Activated CD4-positive, alpha-beta T cell treated with anti-CD3 and anti-CD28 coated beads, Interleukin-2, amount 10 ng/mL, durations not matched to agents 7 days and 5 days (primary cell): ENCODE measurements at regions not wholly inside any gene's neighbourhood (a gene's known extent, or its start where the extent isn't known, plus 50 kb on each side); places are given as distances from the start of the nearest gene placed in this dataset.

ENCODE experiments used
- CTCF ChIA-PET: fragments of 350-600 bp; sonication (Branson Sonifier 250); formaldehyde crosslinking; loops from one replicate; lab custom pipeline; 2021; ENCODE audit warnings: antibody characterized with exemption; lab: Charles Lee
- POLR2A ChIA-PET: fragments of 350-600 bp; sonication (Branson Sonifier 250); formaldehyde crosslinking; loops from one replicate; lab custom pipeline; 2021; ENCODE audit warnings: antibody characterized with exemption; lab: Charles Lee
- DNase-seq: peaks from one replicate; pipeline ENCODE4 v3.0.0-alpha.2; 2020
- H3K27ac Mint-ChIP-seq: one replicate; pipeline ENCODE4 v1.8.0; 2021; ENCODE audit warnings: mild to moderate bottlenecking, moderate library complexity, mixed read lengths
- H3K27me3 Mint-ChIP-seq: one replicate; pipeline ENCODE4 v1.8.0; 2021; ENCODE audit warnings: mixed read lengths
- H3K36me3 Mint-ChIP-seq: one replicate; pipeline ENCODE4 v1.8.0; 2021; ENCODE audit warnings: low read depth, mixed read lengths
- H3K4me1 Mint-ChIP-seq: one replicate; pipeline ENCODE4 v1.8.0; 2021; ENCODE audit warnings: mixed read lengths
- H3K4me3 Mint-ChIP-seq: one replicate; pipeline ENCODE4 v1.8.0; 2021; ENCODE audit warnings: mild to moderate bottlenecking, moderate library complexity, mixed read lengths
- H3K9me3 Mint-ChIP-seq: one replicate; pipeline ENCODE4 v1.8.0; 2021; ENCODE audit warnings: mixed read lengths

- H3K4me1 Mint-ChIP-seq: no peaks in the 10 kb centered on the region
- no peaks in the 10 kb centered on the region for H3K27me3 Mint-ChIP-seq
- no peaks in the 10 kb centered on the region for H3K36me3 Mint-ChIP-seq
- POLR2A ChIA-PET: no interaction called here
- no peaks in the 10 kb centered on the region for H3K9me3 Mint-ChIP-seq
- DNase-seq: no peak
- CTCF ChIA-PET: no interaction called here
- H3K4me3 Mint-ChIP-seq: no peak overlapping the region
- H3K27ac Mint-ChIP-seq: no peak overlapping the region
These were observed 292.0 kb upstream of the ZNF608 start for GRCh38 chr5:125038477-125038876.

GRCh38 chr5:125041798-125042197, 295.4 kb upstream of the ZNF608 start:
- Mint-ChIP-seq H3K4me3 (no peak overlapping the region), H3K36me3 (no peaks in the 10 kb centered on the region), H3K27me3 (no peaks in the 10 kb centered on the region), H3K9me3 (no peaks in the 10 kb centered on the region), H3K4me1 (no peaks in the 10 kb centered on the region), H3K27ac (no peak overlapping the region)
- ChIA-PET POLR2A (no interaction called here), CTCF (no interaction called here)
- DNase-seq: no peak

- no peaks in the 10 kb centered on the region for H3K4me1 Mint-ChIP-seq
These were observed 295.9 kb upstream of the ZNF608 start for GRCh38 chr5:125042261-125042890.

GRCh38 chr5:125043781-125044391, 297.4 kb upstream of the ZNF608 start:
- Mint-ChIP-seq H3K9me3 (no peaks in the 10 kb centered on the region), H3K4me1 (no peaks in the 10 kb centered on the region), H3K4me3 (no peak overlapping the region), H3K27ac (no peak overlapping the region), H3K36me3 (no peaks in the 10 kb centered on the region), H3K27me3 (no peaks in the 10 kb centered on the region)
- ChIA-PET CTCF (no interaction called here), POLR2A (no interaction called here)
- no peak for DNase-seq

More at GRCh38 chr5:125042261-125042890, 295.9 kb upstream of the ZNF608 start:
- H3K9me3 Mint-ChIP-seq: no peaks in the 10 kb centered on the region
- no peak overlapping the region for H3K27ac Mint-ChIP-seq
- no peak for DNase-seq
- no peaks in the 10 kb centered on the region for H3K36me3 Mint-ChIP-seq
- ChIA-PET POLR2A (no interaction called here), CTCF (no interaction called here)
- H3K4me3 Mint-ChIP-seq: no peak overlapping the region
- H3K27me3 Mint-ChIP-seq: no peaks in the 10 kb centered on the region

GRCh38 chr5:125044491-125045282, 298.2 kb upstream of the ZNF608 start:
- POLR2A ChIA-PET: no interaction called here
- no peak for DNase-seq
- Mint-ChIP-seq H3K36me3 (no peaks in the 10 kb centered on the region), H3K27me3 (no peaks in the 10 kb centered on the region), H3K4me3 (no peak overlapping the region), H3K4me1 (no peaks in the 10 kb centered on the region), H3K9me3 (no peaks in the 10 kb centered on the region), H3K27ac (no peak overlapping the region)
- CTCF ChIA-PET: no interaction called here

- POLR2A ChIA-PET: no interaction called here
- DNase-seq: no peak
- Mint-ChIP-seq H3K27ac (no peak overlapping the region), H3K4me1 (no peaks in the 10 kb centered on the region), H3K4me3 (no peak overlapping the region), H3K36me3 (no peaks in the 10 kb centered on the region), H3K27me3 (no peaks in the 10 kb centered on the region), H3K9me3 (no peaks in the 10 kb centered on the region)
- CTCF ChIA-PET: no interaction called here
These were observed 299.2 kb upstream of the ZNF608 start for GRCh38 chr5:125045646-125046045.

GRCh38 chr5:125046838-125047237, 300.4 kb upstream of the ZNF608 start:
- ChIA-PET CTCF (no interaction called here), POLR2A (no interaction called here)
- H3K9me3 Mint-ChIP-seq: no peaks in the 10 kb centered on the region
- H3K27ac Mint-ChIP-seq: no peak overlapping the region
- DNase-seq: no peak
- H3K4me1 Mint-ChIP-seq: no peaks in the 10 kb centered on the region
- no peaks in the 10 kb centered on the region for H3K36me3 Mint-ChIP-seq
- H3K4me3 Mint-ChIP-seq: no peak overlapping the region
- no peaks in the 10 kb centered on the region for H3K27me3 Mint-ChIP-seq

GRCh38 chr5:125047871-125048270, 301.4 kb upstream of the ZNF608 start:
- Mint-ChIP-seq H3K4me1 (no peaks in the 10 kb centered on the region), H3K27ac (no peak overlapping the region), H3K4me3 (no peak overlapping the region), H3K27me3 (no peaks in the 10 kb centered on the region), H3K36me3 (no peaks in the 10 kb centered on the region), H3K9me3 (no peaks in the 10 kb centered on the region)
- CTCF ChIA-PET: interaction anchor here (0.6 kb wide), 1 partner anchor 37 kb away, joined by 3 read pairs; no protein-coding TSS in a partner anchor
- POLR2A ChIA-PET: no interaction called here
- no peak for DNase-seq

- Mint-ChIP-seq H3K27me3 (no peaks in the 10 kb centered on the region), H3K36me3 (no peaks in the 10 kb centered on the region), H3K4me1 (no peaks in the 10 kb centered on the region), H3K4me3 (no peak overlapping the region), H3K27ac (no peak overlapping the region), H3K9me3 (no peaks in the 10 kb centered on the region)
- ChIA-PET CTCF (no interaction called here), POLR2A (no interaction called here)
- no peak for DNase-seq
These were observed 303.6 kb upstream of the ZNF608 start for GRCh38 chr5:125049721-125050702.

GRCh38 chr5:125050926-125051325, 304.5 kb upstream of the ZNF608 start:
- Mint-ChIP-seq H3K4me1 (no peaks in the 10 kb centered on the region), H3K27me3 (no peaks in the 10 kb centered on the region), H3K36me3 (no peaks in the 10 kb centered on the region), H3K27ac (no peak overlapping the region), H3K9me3 (no peaks in the 10 kb centered on the region), H3K4me3 (no peak overlapping the region)
- no peak for DNase-seq
- ChIA-PET CTCF (no interaction called here), POLR2A (no interaction called here)

- no peak for DNase-seq
- no peaks in the 10 kb centered on the region for H3K36me3 Mint-ChIP-seq
- H3K27ac Mint-ChIP-seq: no peak overlapping the region
- POLR2A ChIA-PET: no interaction called here
- H3K4me1 Mint-ChIP-seq: no peaks in the 10 kb centered on the region
- no peak overlapping the region for H3K4me3 Mint-ChIP-seq
- CTCF ChIA-PET: interaction anchor here (0.7 kb wide), 1 partner anchor 10 kb away, joined by 5 read pairs; no protein-coding TSS in a partner anchor
- no peaks in the 10 kb centered on the region for H3K27me3 Mint-ChIP-seq
- no peaks in the 10 kb centered on the region for H3K9me3 Mint-ChIP-seq
These were observed 306.1 kb upstream of the ZNF608 start for GRCh38 chr5:125052584-125052983.

GRCh38 chr5:125053179-125053578, 306.7 kb upstream of the ZNF608 start:
- DNase-seq: no peak
- Mint-ChIP-seq H3K4me1 (no peaks in the 10 kb centered on the region), H3K27ac (no peak overlapping the region), H3K27me3 (no peaks in the 10 kb centered on the region), H3K9me3 (no peaks in the 10 kb centered on the region), H3K4me3 (no peak overlapping the region), H3K36me3 (no peaks in the 10 kb centered on the region)
- ChIA-PET POLR2A (no interaction called here), CTCF (no interaction called here)
